Hepatocyte (in vitro differentiated cells): ENCODE measurements at regions not wholly inside any gene's neighbourhood (a gene's known extent, or its start where the extent isn't known, plus 50 kb on each side); places are given as distances from the start of the nearest gene placed in this dataset.

Experiments used
- DNase-seq: peaks from one replicate; pipeline ENCODE4 v3.0.0-alpha.2; 2016; ENCODE audit warnings: low spot score
- H2AFZ ChIP-seq: fragments of 200-600 bp; sonication (generic); 2 replicates; pipeline ENCODE4 v1.6.0; 2016; ENCODE audit warnings: antibody characterized with exemption, mild to moderate bottlenecking
- H3K27ac ChIP-seq: fragments of 200-600 bp; sonication (generic); 2 replicates; pipeline ENCODE4 v1.5.1; 2016; ENCODE audit warnings: mild to moderate bottlenecking
- H3K27me3 ChIP-seq: fragments of 200-600 bp; sonication (generic); 2 replicates; pipeline ENCODE4 v1.6.1; 2016
- H3K36me3 ChIP-seq: fragments of 200-600 bp; sonication (generic); replicated peaks from 2 replicates; pipeline ENCODE4 v1.5.1; 2016; ENCODE audit warnings: low read depth; ENCODE audit not compliant: insufficient read depth
- H3K4me1 ChIP-seq: fragments of 200-600 bp; sonication (generic); 2 replicates; pipeline ENCODE4 v1.5.1; 2016; ENCODE audit warnings: mild to moderate bottlenecking, moderate library complexity; ENCODE audit not compliant: insufficient read depth
- H3K4me2 ChIP-seq: fragments of 200-600 bp; sonication (generic); 2 replicates; pipeline ENCODE4 v1.6.0; 2016
- H3K4me3 ChIP-seq: fragments of 200-600 bp; sonication (generic); 2 replicates; pipeline ENCODE4 v1.5.1; 2016; ENCODE audit warnings: mild to moderate bottlenecking
- H3K79me2 ChIP-seq: fragments of 200-600 bp; sonication (generic); 2 replicates; pipeline ENCODE4 v1.6.0; 2017; ENCODE audit warnings: mild to moderate bottlenecking
- H3K9me2 ChIP-seq: fragments of 200-600 bp; sonication (generic); replicated peaks from 2 replicates; pipeline ENCODE4 v1.6.0; 2017; ENCODE audit warnings: mild to moderate bottlenecking; ENCODE audit not compliant: insufficient read depth
- H3K9me3 ChIP-seq: fragments of 200-600 bp; sonication (generic); 2 replicates; pipeline ENCODE4 v1.5.1; 2016; ENCODE audit warnings: low read depth, mild to moderate bottlenecking
- H4K20me1 ChIP-seq: fragments of 200-600 bp; sonication (generic); 2 replicates; pipeline ENCODE4 v1.6.0; 2016; ENCODE audit warnings: mild to moderate bottlenecking; ENCODE audit not compliant: insufficient read depth, poor library complexity, severe bottlenecking
- EZH2 ChIP-seq: fragments of 200-600 bp; sonication (generic); IDR thresholded peaks from 2 replicates; pipeline ENCODE4 v1.6.1; 2016; ENCODE audit warnings: antibody characterized with exemption, mild to moderate bottlenecking, borderline replicate concordance
- EZH2phosphoT487 ChIP-seq: fragments of 200-600 bp; sonication (generic); IDR thresholded peaks from one replicate; pipeline ENCODE4 v1.6.1; 2018; ENCODE audit warnings: antibody characterized with exemption, mild to moderate bottlenecking, low read depth, moderate library complexity; ENCODE audit not compliant: unreplicated experiment, severe bottlenecking
- WGBS: methylation state at CpG from one replicate; pipeline ENCODE4 v1.1.6; 2016; ENCODE audit warnings: low lambda C conversion rate; ENCODE audit errors: missing lambda C conversion rate; 5-methylcytosine and 5-hydroxymethylcytosine counted together
- TF ChIP-seq, protein P1 (sequence below): fragments of 200-600 bp; sonication (generic); IDR thresholded peaks from 2 replicates; pipeline ENCODE4 v1.5.1; 2016; ENCODE audit warnings: antibody characterized with exemption, mild to moderate bottlenecking; ENCODE audit not compliant: poor library complexity

GRCh38 chr12:123078531-123079155, 72.2 kb downstream of the PITPNM2 start:
- Histone ChIP-seq H3K27me3 (no peaks in the 10 kb centered on the region), H3K36me3 (no peaks in the 10 kb centered on the region), H3K4me3 (no peak overlapping the region), H2AFZ (no peak overlapping the region), H4K20me1 (no peaks in the 10 kb centered on the region), H3K79me2 (no peaks in the 10 kb centered on the region), H3K4me1 (peaks cover 14% of the 10 kb centered on the region), H3K9me3 (no peaks in the 10 kb centered on the region), H3K27ac (no peak overlapping the region), H3K4me2 (no peak overlapping the region), H3K9me2 (no peaks in the 10 kb centered on the region)
- 94% methylated on average over 13 of the region's 13 CpGs for WGBS
- DNase-seq = no peak
- TF ChIP-seq EZH2 = no peak
- TF ChIP-seq, protein P1, sequence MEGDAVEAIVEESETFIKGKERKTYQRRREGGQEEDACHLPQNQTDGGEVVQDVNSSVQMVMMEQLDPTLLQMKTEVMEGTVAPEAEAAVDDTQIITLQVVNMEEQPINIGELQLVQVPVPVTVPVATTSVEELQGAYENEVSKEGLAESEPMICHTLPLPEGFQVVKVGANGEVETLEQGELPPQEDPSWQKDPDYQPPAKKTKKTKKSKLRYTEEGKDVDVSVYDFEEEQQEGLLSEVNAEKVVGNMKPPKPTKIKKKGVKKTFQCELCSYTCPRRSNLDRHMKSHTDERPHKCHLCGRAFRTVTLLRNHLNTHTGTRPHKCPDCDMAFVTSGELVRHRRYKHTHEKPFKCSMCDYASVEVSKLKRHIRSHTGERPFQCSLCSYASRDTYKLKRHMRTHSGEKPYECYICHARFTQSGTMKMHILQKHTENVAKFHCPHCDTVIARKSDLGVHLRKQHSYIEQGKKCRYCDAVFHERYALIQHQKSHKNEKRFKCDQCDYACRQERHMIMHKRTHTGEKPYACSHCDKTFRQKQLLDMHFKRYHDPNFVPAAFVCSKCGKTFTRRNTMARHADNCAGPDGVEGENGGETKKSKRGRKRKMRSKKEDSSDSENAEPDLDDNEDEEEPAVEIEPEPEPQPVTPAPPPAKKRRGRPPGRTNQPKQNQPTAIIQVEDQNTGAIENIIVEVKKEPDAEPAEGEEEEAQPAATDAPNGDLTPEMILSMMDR = no peak
- no peak for TF ChIP-seq EZH2phosphoT487

DNA sequence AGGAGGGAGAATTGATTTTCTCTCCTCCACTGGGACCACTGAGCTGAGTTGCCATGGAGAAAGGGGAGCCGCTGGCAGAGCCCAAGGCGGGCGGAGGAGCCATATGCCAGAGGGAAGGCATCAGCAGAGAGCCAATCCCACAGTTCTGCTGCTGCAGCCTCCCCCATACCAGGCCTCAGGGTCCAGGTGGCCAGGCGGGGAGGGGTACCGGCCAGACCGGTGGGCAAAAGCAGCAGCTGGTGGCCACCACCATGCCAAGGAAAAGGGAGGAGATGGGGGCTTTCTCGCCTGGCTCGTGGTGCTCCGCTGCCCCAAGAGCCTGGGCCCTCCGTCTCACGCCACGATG, 72.8 kb downstream of the PITPNM2 start:
- Histone ChIP-seq H3K4me1 (peaks cover 14% of the 10 kb centered on the region), H2AFZ (no peak overlapping the region), H3K27ac (no peak overlapping the region), H3K9me3 (no peaks in the 10 kb centered on the region), H3K9me2 (no peaks in the 10 kb centered on the region), H3K4me3 (no peak overlapping the region), H4K20me1 (no peaks in the 10 kb centered on the region), H3K79me2 (no peaks in the 10 kb centered on the region), H3K27me3 (no peaks in the 10 kb centered on the region), H3K4me2 (no peak overlapping the region), H3K36me3 (no peaks in the 10 kb centered on the region)
- no peak for DNase-seq
- WGBS = 97% methylated on average over 11 of the region's 12 CpGs
- TF ChIP-seq EZH2phosphoT487 (no peak), EZH2 (no peak)
- TF ChIP-seq, protein P1 = no peak

DNA sequence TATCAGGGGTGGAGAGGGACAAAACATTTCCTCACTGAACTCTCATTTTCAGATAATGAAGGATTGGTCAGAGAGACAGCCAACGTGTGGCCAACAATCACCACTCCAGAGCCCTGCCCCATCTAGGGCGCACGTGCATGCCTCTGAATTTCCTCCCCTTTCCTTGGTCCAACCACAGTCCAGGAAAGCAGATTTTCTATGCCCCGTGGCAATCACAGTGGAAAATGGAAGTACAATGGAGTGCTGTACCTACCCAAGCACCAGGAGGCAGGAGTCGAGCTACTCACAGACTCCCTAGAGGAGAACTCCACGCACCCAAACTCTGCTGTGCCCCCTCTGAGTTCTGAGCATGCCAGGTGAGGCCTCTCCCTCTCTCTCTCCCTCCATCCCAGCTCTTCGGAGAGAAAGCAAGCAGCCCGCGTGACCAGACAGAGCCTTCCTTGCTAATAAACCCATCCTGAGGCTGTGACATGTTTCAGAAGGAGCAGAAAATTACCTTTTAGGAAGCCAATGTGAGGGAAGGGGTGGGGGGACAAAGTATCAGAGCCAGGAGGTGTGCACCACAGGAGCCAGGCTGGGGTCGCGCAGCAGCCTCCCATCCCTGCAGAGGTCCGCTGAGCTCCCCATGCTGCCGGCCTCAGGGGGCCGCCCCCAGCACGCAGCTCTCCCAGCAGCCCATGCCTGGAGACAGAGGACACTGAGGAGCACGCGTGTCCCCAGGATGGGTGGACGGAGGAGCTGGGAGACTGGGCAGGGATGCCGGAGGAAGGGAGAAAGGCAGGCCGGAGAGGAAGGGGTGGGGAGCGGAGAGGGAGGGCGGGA, 73.4 kb downstream of the PITPNM2 start:
- Histone ChIP-seq H3K4me3 (no peak overlapping the region), H3K36me3 (no peaks in the 10 kb centered on the region), H3K4me2 (no peak overlapping the region), H2AFZ (no peak overlapping the region), H3K9me2 (no peaks in the 10 kb centered on the region), H3K9me3 (no peaks in the 10 kb centered on the region), H3K27ac (no peak overlapping the region), H3K79me2 (no peaks in the 10 kb centered on the region), H3K4me1 (peaks cover 14% of the 10 kb centered on the region), H3K27me3 (no peaks in the 10 kb centered on the region), H4K20me1 (no peaks in the 10 kb centered on the region)
- DNase-seq = no peak
- TF ChIP-seq, protein P1 = no peak
- no peak for TF ChIP-seq EZH2
- TF ChIP-seq EZH2phosphoT487 = no peak
- WGBS = 92% methylated on average over 16 of the region's 22 CpGs
